Osteocyte (in vitro differentiated cells): ENCODE measurements at regions not wholly inside any gene's neighbourhood (a gene's known extent, or its start where the extent isn't known, plus 50 kb on each side); places are given as distances from the start of the nearest gene placed in this dataset.
A peak's percentile ranks its signal among the peaks of the same experiment; 100 is the strongest.

ENCODE experiments used
- DNase-seq: peaks from one replicate; pipeline ENCODE4 v3.0.0; 2021; ENCODE audit warnings: mixed read lengths; ENCODE audit not compliant: unreplicated experiment; ENCODE audit errors: extremely low spot score
- H3K27ac Mint-ChIP-seq: one replicate; pipeline ENCODE4 v1.8.0; 2021; ENCODE audit warnings: mild to moderate bottlenecking, mixed read lengths; ENCODE audit not compliant: unreplicated experiment
- H3K27me3 Mint-ChIP-seq: one replicate; pipeline ENCODE4 v1.8.0; 2021; ENCODE audit warnings: mixed read lengths; ENCODE audit not compliant: unreplicated experiment
- H3K36me3 Mint-ChIP-seq: one replicate; pipeline ENCODE4 v1.8.0; 2021; ENCODE audit warnings: mixed read lengths; ENCODE audit not compliant: unreplicated experiment
- H3K4me1 Mint-ChIP-seq: one replicate; pipeline ENCODE4 v1.8.0; 2021; ENCODE audit warnings: mixed read lengths; ENCODE audit not compliant: unreplicated experiment
- H3K4me3 Mint-ChIP-seq: one replicate; pipeline ENCODE4 v1.8.0; 2021; ENCODE audit warnings: mild to moderate bottlenecking, moderate library complexity, mixed read lengths; ENCODE audit not compliant: unreplicated experiment
- H3K9me3 Mint-ChIP-seq: one replicate; pipeline ENCODE4 v1.8.0; 2021; ENCODE audit warnings: mixed read lengths; ENCODE audit not compliant: unreplicated experiment
- CTCF ChIP-seq: fragments of 200-600 bp; sonication (generic); IDR thresholded peaks from 2 replicates; pipeline ENCODE4 v1.5.0; 2021; ENCODE audit warnings: antibody characterized with exemption, mild to moderate bottlenecking, moderate library complexity

GRCh38 chr15:95839367-95839782, 491.1 kb upstream of the NR2F2 start:
- H3K4me3 Mint-ChIP-seq, result no peak overlapping the region
- H3K27ac Mint-ChIP-seq, result peak overlapping the region; percentile 80
- no peaks in the 10 kb centered on the region for H3K36me3 Mint-ChIP-seq
- peaks cover 48% of the 10 kb centered on the region for H3K4me1 Mint-ChIP-seq
- DNase-seq, result no peak
- H3K9me3 Mint-ChIP-seq, result no peaks in the 10 kb centered on the region
- TF ChIP-seq CTCF, result no peak
- H3K27me3 Mint-ChIP-seq, result no peaks in the 10 kb centered on the region

GRCh38 chr15:95840004-95840403, 490.5 kb upstream of the NR2F2 start:
- Mint-ChIP-seq H3K4me3 (no peak overlapping the region), H3K27ac (peak overlapping the region; percentile 80), H3K9me3 (no peaks in the 10 kb centered on the region), H3K4me1 (peaks cover 53% of the 10 kb centered on the region), H3K36me3 (no peaks in the 10 kb centered on the region), H3K27me3 (no peaks in the 10 kb centered on the region)
- no peak for DNase-seq
- TF ChIP-seq CTCF, result no peak

GRCh38 chr15:95840855-95841254, 489.6 kb upstream of the NR2F2 start:
- no peak for DNase-seq
- Mint-ChIP-seq H3K9me3 (no peaks in the 10 kb centered on the region), H3K4me3 (no peak overlapping the region), H3K27me3 (no peaks in the 10 kb centered on the region), H3K27ac (peak overlapping the region; percentile 80), H3K4me1 (peaks cover 61% of the 10 kb centered on the region), H3K36me3 (no peaks in the 10 kb centered on the region)
- no peak for TF ChIP-seq CTCF

- Mint-ChIP-seq H3K9me3 (no peaks in the 10 kb centered on the region), H3K4me3 (peak overlapping the region; percentile 2), H3K27me3 (no peaks in the 10 kb centered on the region), H3K36me3 (no peaks in the 10 kb centered on the region), H3K4me1 (peaks cover 71% of the 10 kb centered on the region), H3K27ac (peak overlapping the region; percentile 91)
- TF ChIP-seq CTCF, result no peak
- DNase-seq, result no peak
Measured at GRCh38 chr15:95842576-95842975, 487.9 kb upstream of the NR2F2 start.

GRCh38 chr15:95843241-95843910, 487.1 kb upstream of the NR2F2 start:
- Mint-ChIP-seq H3K36me3 (no peaks in the 10 kb centered on the region), H3K4me1 (peaks cover 71% of the 10 kb centered on the region), H3K27ac (peak overlapping the region; percentile 91), H3K4me3 (peak overlapping the region; percentile 21), H3K27me3 (no peaks in the 10 kb centered on the region), H3K9me3 (no peaks in the 10 kb centered on the region)
- no peak for TF ChIP-seq CTCF
- no peak for DNase-seq
